ENCODE measurements at regions not wholly inside any gene's neighbourhood (a gene's known extent, or its start where the extent isn't known, plus 50 kb on each side); places are given as distances from the start of the nearest gene placed in this dataset.
A peak's percentile ranks its signal among the peaks of the same experiment; 100 is the strongest.

DNA sequence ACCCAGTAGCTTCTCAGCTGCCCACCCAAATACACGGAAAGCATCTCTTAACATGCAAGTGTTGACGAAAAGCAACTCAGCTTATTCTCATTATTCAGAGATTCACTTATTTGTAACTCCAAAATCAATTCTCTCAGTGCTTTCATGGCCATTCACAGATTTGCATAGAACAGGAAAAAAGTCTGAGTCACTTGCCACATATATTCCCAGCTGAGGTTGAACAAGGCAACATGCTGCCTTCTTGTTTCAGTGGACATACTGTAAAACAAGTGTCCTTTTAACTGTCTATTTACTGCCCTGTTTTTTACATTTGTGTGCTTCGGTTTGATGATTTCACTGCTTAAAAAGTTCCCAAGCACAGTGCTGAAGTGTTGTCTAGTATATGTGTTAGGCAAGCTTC, 273.0 kb downstream of the LTN1 start:
- H3K79me2 ChIP-seq (ENCODE audit: control insufficient read depth, insufficient read depth, low read length), result no peaks in the 10 kb centered on the region
- no peak overlapping the region for H3K27ac ChIP-seq (ENCODE audit: extremely low read depth, low read depth, low read length)
- CTCF ChIA-PET (ENCODE audit: low intra/inter-chr PET ratio), result no interaction called here
- H3K36me3 ChIP-seq (ENCODE audit: control insufficient read depth, insufficient read depth, low read length), result no peaks in the 10 kb centered on the region
- no peak overlapping the region for H3K9ac ChIP-seq (ENCODE audit: insufficient read depth in 1 of 2, low read depth in 2 of 2, low read length in 2 of 2)
- ATAC-seq (no peak), DNase-seq (ENCODE audit: extremely low read depth in 1 of 4, low spot score in 3 of 4) (no peak), FAIRE-seq (peak; percentile 29)
- H4K20me1 ChIP-seq (replicated peaks; ENCODE audit: control insufficient read depth, insufficient read depth, low read length), result no peaks in the 10 kb centered on the region
- H3K27me3 ChIP-seq (ENCODE audit: control insufficient read depth in 2 of 2, insufficient read depth in 2 of 2, low read length in 2 of 2), result no peaks in the 10 kb centered on the region
- H2AFZ ChIP-seq (ENCODE audit: low read depth, low read length), result no peak overlapping the region
- 0% methylated on average over 3 of the region's 3 CpGs for WGBS (ENCODE audit: insufficient coverage, low coverage, missing lambda C conversion rate)
- no peaks in the 10 kb centered on the region for H3K9me3 ChIP-seq (replicated peaks; ENCODE audit: control insufficient read depth, insufficient read depth, low read depth, low read length)
- POLR2A ChIA-PET, result interaction anchor here (1.3 kb wide), 1 partner anchor 26 kb away, joined by 3 read pairs; no protein-coding TSS in a partner anchor
- BruUV-seq (replicated peaks), result no TSS peak
- in situ Hi-C loops (cut with MboI), result no loop called here
- intact Hi-C loops (cut with micrococcal nuclease), result no loop called here
- TF ChIP-seq ZNF134 (CRISPR knock-in tag; conservative IDR thresholded peaks at IDR 0.05) (no peak), TEAD4 (IDR thresholded peaks at IDR 0.05; ENCODE audit: low read length) (no peak), TEAD4 (CRISPR knock-in tag; IDR thresholded peaks at IDR 0.05; ENCODE audit: borderline replicate concordance) (no peak)
- TF ChIP-seq, protein P1, sequence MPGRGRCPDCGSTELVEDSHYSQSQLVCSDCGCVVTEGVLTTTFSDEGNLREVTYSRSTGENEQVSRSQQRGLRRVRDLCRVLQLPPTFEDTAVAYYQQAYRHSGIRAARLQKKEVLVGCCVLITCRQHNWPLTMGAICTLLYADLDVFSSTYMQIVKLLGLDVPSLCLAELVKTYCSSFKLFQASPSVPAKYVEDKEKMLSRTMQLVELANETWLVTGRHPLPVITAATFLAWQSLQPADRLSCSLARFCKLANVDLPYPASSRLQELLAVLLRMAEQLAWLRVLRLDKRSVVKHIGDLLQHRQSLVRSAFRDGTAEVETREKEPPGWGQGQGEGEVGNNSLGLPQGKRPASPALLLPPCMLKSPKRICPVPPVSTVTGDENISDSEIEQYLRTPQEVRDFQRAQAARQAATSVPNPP (IDR thresholded peaks at IDR 0.05; ENCODE audit: borderline replicate concordance, insufficient read depth, insufficient read length), result no peak
- H3K4me1 ChIP-seq (replicated peaks in 1 of 2; ENCODE audit: control insufficient read depth in 2 of 2, insufficient read depth in 2 of 2, low read length in 2 of 2), result no peaks in the 10 kb centered on the region
- no peak overlapping the region for H3K4me2 ChIP-seq (ENCODE audit: insufficient read depth, low read length)
- H3K9me1 ChIP-seq (ENCODE audit: control insufficient read depth, insufficient read depth, low read length), result no peaks in the 10 kb centered on the region
- no peak overlapping the region for H3K4me3 ChIP-seq

DNA sequence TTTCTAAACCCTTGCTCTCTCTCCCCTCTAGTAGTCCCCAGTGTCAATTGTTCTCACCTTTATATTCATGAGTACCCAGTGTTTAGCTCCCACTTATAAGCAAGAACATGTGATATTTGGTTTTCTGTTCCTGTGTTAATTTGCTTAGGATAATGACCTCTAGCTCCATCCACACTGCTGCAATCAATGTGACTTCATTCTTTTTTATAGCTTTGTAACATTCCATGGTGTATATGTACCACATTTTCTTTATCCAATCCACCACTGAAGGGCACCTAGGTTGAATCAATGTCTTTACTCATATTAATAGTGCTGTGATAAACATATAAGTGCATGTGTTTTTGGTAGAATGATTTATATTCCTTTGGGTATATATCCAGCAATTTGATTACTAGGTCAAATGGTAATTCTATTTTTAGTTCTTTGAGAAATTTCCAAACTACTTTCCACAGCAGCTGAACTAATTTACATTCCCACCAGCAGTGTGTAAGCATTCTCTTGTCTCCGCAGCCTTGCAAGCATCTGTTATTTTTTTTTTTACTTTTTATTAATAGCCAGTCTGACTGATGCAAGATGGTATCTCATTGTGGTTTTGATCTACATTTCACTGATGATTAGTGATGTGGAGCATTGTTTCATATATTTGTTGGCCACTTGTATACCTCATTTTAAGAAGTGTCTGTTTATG, 277.8 kb downstream of the LTN1 start:
- Histone ChIP-seq H4K20me1 (replicated peaks; ENCODE audit: control insufficient read depth, insufficient read depth, low read length) (no peaks in the 10 kb centered on the region), H3K36me3 (ENCODE audit: control insufficient read depth, insufficient read depth, low read length) (no peaks in the 10 kb centered on the region), H3K9me1 (ENCODE audit: control insufficient read depth, insufficient read depth, low read length) (no peaks in the 10 kb centered on the region), H3K79me2 (ENCODE audit: control insufficient read depth, insufficient read depth, low read length) (no peaks in the 10 kb centered on the region), H3K9ac (ENCODE audit: insufficient read depth in 1 of 2, low read depth in 2 of 2, low read length in 2 of 2) (no peak overlapping the region), H3K4me2 (ENCODE audit: insufficient read depth, low read length) (no peak overlapping the region), H3K9me3 (replicated peaks; ENCODE audit: control insufficient read depth, insufficient read depth, low read depth, low read length) (no peaks in the 10 kb centered on the region), H2AFZ (ENCODE audit: low read depth, low read length) (no peak overlapping the region), H3K4me1 (replicated peaks in 1 of 2; ENCODE audit: control insufficient read depth in 2 of 2, insufficient read depth in 2 of 2, low read length in 2 of 2) (no peaks in the 10 kb centered on the region), H3K27me3 (ENCODE audit: control insufficient read depth in 2 of 2, insufficient read depth in 2 of 2, low read length in 2 of 2) (no peaks in the 10 kb centered on the region), H3K27ac (ENCODE audit: extremely low read depth, low read depth, low read length) (no peak overlapping the region), H3K4me3 (no peak overlapping the region)
- FAIRE-seq (no peak), DNase-seq (ENCODE audit: extremely low read depth in 1 of 4, low spot score in 3 of 4) (no peak), ATAC-seq (no peak)
- WGBS (ENCODE audit: insufficient coverage, low coverage, missing lambda C conversion rate), result 0% methylated on average over 1 of the region's 1 CpG
- intact Hi-C loops (cut with micrococcal nuclease) (no loop called here), in situ Hi-C loops (cut with MboI) (no loop called here)
- POLR2A ChIA-PET, result no interaction called here
- BruUV-seq (replicated peaks), result no TSS peak
- CTCF ChIA-PET (ENCODE audit: low intra/inter-chr PET ratio), result no interaction called here
- TF ChIP-seq REST (IDR thresholded peaks at IDR 0.05; ENCODE audit: borderline replicate concordance), result no peak
- no peak for TF ChIP-seq REST (CRISPR knock-in tag; IDR thresholded peaks at IDR 0.05; ENCODE audit: low read depth)
- no peak for TF ChIP-seq RBM17 (IDR thresholded peaks at IDR 0.05; ENCODE audit: borderline replicate concordance, low read depth, low read length)
